ENCODE measurements at regions not wholly inside any gene's neighbourhood (a gene's known extent, or its start where the extent isn't known, plus 50 kb on each side); places are given as distances from the start of the nearest gene placed in this dataset.

- TF ChIP-seq, protein P1, sequence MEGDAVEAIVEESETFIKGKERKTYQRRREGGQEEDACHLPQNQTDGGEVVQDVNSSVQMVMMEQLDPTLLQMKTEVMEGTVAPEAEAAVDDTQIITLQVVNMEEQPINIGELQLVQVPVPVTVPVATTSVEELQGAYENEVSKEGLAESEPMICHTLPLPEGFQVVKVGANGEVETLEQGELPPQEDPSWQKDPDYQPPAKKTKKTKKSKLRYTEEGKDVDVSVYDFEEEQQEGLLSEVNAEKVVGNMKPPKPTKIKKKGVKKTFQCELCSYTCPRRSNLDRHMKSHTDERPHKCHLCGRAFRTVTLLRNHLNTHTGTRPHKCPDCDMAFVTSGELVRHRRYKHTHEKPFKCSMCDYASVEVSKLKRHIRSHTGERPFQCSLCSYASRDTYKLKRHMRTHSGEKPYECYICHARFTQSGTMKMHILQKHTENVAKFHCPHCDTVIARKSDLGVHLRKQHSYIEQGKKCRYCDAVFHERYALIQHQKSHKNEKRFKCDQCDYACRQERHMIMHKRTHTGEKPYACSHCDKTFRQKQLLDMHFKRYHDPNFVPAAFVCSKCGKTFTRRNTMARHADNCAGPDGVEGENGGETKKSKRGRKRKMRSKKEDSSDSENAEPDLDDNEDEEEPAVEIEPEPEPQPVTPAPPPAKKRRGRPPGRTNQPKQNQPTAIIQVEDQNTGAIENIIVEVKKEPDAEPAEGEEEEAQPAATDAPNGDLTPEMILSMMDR (conservative IDR thresholded peaks at IDR 0.05 in 1 of 2, IDR thresholded peaks at IDR 0.05 in 1 of 2; ENCODE audit: extremely low read depth in 1 of 2, insufficient read depth in 1 of 2, low read depth in 1 of 2, low read length in 2 of 2): no peak
- TF ChIP-seq EZH2 (IDR thresholded peaks at IDR 0.05; ENCODE audit: borderline replicate concordance, low read length): no peak
Measured at GRCh38 chr12:25058012-25058411, 109.1 kb upstream of the BCAT1 start.
